Erythroblast (primary cell): ENCODE measurements at regions not wholly inside any gene's neighbourhood (a gene's known extent, or its start where the extent isn't known, plus 50 kb on each side); places are given as distances from the start of the nearest gene placed in this dataset.

Experiments
- GATA1 ChIP-seq: IDR thresholded peaks from 2 replicates; pipeline ENCODE4 v1.6.1; 2011; ENCODE audit warnings: low read depth, mild to moderate bottlenecking, control low read depth, low read length, moderate library complexity
- POLR2A ChIP-seq: IDR thresholded peaks from 2 replicates; pipeline ENCODE4 v1.6.1; 2011; ENCODE audit warnings: mild to moderate bottlenecking, low read length

GRCh38 chr1:212520746-212521145, 87.8 kb upstream of the ATF3 start:
- TF ChIP-seq POLR2A (no peak), GATA1 (no peak)
